Urinary bladder (tissue), 3 donors: ENCODE measurements at regions not wholly inside any gene's neighbourhood (a gene's known extent, or its start where the extent isn't known, plus 50 kb on each side); places are given as distances from the start of the nearest gene placed in this dataset.
"Not testable (repeated sequence)": the region's sequence is repeated elsewhere in the genome, so short reads cannot be mapped to it uniquely, and the experiment has no call there.

ENCODE experiments used
- DNase-seq: peaks from one replicate; pipeline ENCODE4 v3.0.0-alpha.2; 2015; ENCODE audit errors: extremely low spot score
- H3K27ac ChIP-seq: one replicate; pipeline ENCODE4 v1.5.1; 2013; ENCODE audit warnings: low read depth, mild to moderate bottlenecking, moderate library complexity
- H3K36me3 ChIP-seq: one replicate; pipeline ENCODE4 v1.6.1; 2013; ENCODE audit warnings: mild to moderate bottlenecking, moderate library complexity; ENCODE audit not compliant: insufficient read depth
- H3K4me1 ChIP-seq: one replicate; pipeline ENCODE4 v1.6.1; 2013; ENCODE audit warnings: mild to moderate bottlenecking, moderate library complexity; ENCODE audit not compliant: insufficient read depth
- H3K4me3 ChIP-seq: one replicate; pipeline ENCODE4 v1.5.1; 2013; ENCODE audit warnings: low read depth, low read length
- WGBS: extraction: QIAGEN DNeasy Blood & Tissue Kit; methylation state at CpG from one replicate; pipeline ENCODE4 v1.1.7; 2013; 5-methylcytosine and 5-hydroxymethylcytosine counted together
- donor health status: healthy with polysubstance abuse.
- donor health status: healthy.

DNA sequence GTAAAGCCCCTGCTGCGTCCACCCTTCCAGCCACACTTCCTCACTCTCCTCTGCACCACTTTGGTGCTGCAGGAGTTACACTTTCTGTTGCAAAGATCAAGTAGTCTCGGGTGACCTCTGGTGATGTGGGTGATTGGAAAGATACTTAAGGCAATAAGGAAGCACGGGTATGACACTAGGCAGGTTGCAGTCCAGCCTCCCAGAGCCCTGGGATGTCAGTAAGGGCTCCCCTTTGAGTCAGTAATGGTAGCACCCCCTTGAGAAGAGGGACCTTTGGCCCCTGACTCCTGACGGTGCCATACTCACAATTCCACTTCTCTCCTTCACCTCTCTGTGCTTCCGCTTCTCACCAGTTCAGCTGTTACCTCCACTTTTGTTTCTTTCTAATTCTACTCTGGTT, 84.1 kb upstream of the KIF2A start:
- not testable (repeated sequence) for H3K27ac ChIP-seq, H3K4me1 ChIP-seq, DNase-seq, H3K36me3 ChIP-seq, H3K4me3 ChIP-seq
- 67% methylated on average over 5 of the region's 5 CpGs for whole genome bisulfite sequencing

DNA sequence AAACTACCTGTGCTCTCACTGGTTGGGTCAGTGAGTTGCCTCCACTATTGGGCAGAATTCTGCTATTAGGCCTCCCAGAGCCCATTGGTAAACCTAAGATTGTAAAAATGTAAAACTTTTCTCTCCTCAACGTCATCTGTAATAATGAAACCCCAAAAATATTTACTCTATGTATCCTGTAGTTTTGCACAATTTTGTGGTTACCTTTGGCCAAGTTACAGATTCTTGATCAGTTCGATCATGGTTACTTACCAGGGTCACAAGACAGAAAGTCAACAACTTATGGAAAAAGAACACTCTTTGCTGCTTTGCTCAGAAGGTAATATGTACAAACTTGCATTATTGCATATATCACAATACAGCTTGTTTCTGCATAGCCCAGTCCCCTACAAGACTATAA, 83.7 kb upstream of the KIF2A start:
- WGBS: 56% methylated on average over 2 of the region's 2 CpGs
- H3K4me1 ChIP-seq, H3K4me3 ChIP-seq, H3K27ac ChIP-seq, H3K36me3 ChIP-seq, DNase-seq: not testable (repeated sequence)

DNA sequence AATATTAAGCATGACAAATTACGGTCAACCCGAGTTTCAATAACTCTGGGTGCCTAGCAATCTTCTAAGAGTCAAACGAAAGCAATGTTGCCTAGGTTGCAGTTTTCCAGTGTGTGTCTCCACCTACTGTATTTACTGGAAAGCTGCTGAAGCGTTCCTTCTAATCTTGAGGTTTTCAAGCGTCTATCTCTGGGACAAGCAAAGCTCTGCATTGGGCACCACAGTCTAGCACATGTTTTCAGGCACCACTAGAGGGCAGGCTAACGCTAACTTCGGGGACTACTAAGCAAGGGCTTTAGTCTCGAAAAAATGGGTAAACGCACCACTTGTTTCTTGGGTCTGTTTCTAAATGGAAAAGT, 82.7 kb upstream of the KIF2A start:
- DNase-seq, H3K36me3 ChIP-seq, H3K4me1 ChIP-seq, H3K4me3 ChIP-seq, H3K27ac ChIP-seq: not testable (repeated sequence)
- WGBS: 3% methylated on average over 9 of the region's 9 CpGs

DNA sequence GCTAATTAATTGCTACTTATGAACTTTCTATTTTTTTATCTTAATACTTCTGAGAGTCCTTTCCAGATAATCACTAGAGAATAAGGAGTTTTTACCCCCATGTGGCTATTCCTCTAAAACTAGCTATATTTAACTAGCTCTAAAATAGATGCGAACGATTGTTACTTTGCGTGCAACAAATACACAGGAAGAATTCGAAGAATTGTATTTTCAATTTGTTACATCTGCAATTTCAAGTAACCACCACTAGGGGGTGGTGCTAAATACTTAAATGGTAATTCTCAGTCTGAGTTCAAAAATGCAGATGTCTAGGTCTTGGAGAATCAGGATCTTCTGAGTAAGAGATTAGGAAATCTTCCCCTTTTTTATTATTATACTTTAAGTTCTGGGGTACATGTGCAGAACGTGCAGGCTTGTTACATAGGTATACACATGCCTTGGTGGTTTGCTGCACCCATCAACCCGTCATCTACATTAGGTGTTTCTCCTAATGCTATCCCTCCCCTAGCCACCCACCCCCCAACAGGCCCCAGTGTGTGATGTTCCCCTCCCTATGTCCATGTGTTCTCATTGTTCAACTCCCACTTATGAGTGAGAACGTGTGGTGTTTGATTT, 80.9 kb upstream of the KIF2A start:
- not testable (repeated sequence) for H3K4me1 ChIP-seq, DNase-seq, H3K4me3 ChIP-seq, H3K36me3 ChIP-seq, H3K27ac ChIP-seq
- 81% methylated on average over 7 of the region's 7 CpGs for WGBS

DNA sequence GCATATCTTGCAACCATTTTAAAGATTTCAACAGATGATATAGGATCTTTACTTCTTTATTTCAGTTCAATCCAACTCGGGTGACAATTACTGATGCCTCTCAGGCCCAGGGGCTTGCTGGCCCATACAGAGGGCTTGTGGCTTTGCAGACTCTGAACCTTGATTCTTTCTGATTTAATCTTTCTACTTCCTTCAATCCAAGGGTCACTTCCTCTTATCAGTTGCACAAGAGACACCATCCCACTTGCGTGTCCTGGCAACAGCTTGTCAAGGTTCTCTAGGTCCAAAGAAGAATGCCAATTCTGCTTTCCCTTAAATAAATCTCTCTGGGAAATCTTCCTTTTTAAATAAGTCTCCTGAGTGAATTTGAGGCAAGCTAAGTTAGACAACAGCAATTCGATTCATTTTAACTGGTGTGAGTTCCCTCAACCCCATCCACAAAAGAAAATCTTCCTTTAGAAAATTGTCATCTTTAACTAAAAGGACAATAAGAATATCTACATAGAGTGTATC, 75.1 kb upstream of the KIF2A start:
- H3K4me3 ChIP-seq, H3K36me3 ChIP-seq, DNase-seq, H3K27ac ChIP-seq, H3K4me1 ChIP-seq: not testable (repeated sequence)
- 74% methylated on average over 3 of the region's 3 CpGs for WGBS

DNA sequence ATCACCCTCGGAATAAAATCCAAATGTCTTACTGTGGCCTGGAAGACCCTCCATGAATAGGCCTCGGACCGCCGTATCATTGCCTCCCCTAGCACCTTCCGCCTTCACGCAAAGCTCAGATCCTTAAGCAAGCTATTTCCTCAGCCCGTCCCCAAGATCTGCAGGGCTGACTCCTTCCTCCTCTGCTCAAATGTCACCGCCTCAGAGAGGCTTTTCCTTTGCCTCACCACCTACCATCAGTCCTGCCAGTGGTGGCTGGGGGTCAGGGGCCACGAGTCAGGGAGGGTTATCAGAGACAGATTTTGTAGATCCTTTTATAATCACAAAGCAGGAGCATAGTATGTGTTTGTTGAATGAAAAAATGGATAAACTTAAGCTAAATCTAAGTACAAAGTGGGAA, 74.4 kb upstream of the KIF2A start:
- no peak overlapping the region for H3K27ac ChIP-seq
- 88% methylated on average over 9 of the region's 9 CpGs for WGBS
- H3K36me3 ChIP-seq: no peaks in the 10 kb centered on the region
- no peaks in the 10 kb centered on the region for H3K4me1 ChIP-seq
- H3K4me3 ChIP-seq: no peak overlapping the region
- DNase-seq: no peak

DNA sequence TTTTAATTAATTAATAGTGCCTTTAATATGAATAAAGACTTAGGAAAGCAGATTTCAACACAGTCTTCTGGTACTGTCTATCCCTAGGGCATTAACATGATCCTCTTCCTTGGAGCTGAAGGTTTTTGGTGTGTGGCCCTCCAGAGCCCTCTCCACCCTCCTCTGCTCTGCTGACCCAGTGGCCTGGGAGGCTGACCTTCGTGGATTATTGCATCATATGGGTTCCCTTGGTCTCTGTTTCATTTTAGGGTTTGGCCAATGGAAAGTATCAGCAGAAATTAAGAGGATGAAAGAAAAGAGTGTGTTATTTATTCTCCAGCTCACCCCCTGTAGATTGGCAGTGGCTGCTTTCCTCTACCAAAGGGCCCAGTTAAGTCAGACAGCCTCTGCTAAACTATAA, 73.8 kb upstream of the KIF2A start:
- not testable (repeated sequence) for H3K27ac ChIP-seq, H3K4me1 ChIP-seq, H3K36me3 ChIP-seq, DNase-seq, H3K4me3 ChIP-seq
- 88% methylated on average over 1 of the region's 1 CpG for WGBS

DNA sequence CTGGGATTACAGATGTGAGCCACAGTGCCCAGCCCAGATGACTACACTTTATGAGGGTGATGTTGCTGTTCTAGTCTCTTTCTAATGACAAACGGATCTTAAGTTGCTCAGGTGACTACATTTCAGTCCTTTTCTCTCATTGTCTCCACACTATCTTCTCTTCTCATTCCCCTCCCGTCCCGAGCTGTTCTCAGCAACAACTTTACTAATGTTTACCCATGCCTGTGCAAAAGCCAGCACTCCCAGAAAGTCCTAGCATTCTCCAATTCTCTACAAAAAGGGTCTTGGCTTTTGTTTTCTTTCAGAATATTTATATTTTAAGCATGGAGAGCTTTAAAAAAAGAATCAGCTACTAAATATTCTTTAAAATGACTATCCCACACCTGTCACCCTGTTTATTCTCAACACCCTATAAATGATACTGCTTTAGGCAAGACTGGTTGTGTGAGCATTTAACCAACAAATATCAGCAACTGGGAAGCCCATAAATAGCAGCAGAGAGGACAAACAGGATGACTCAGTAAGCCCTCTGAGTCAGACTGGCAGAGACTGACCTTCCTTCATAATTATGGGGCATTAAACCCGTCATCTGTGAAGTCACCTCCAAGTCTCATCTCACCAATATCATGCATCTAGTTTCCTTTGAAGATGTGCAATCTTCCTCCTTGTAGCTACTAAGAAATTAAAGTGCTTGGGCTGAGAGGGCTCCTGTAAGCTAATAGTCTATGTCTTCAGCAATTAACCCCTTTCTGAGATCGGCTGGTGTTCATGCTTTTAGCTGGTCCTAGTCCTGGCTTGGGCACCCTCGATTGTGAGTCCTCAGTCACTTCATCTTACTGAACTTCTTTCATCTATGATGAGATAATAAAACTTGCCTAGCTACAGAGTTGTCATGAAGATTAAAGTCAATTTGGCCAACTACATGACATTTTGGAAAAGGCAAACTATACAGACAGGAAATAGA, 72.6 kb upstream of the KIF2A start:
- not testable (repeated sequence) for H3K4me3 ChIP-seq, H3K36me3 ChIP-seq, DNase-seq, H3K27ac ChIP-seq, H3K4me1 ChIP-seq
- 48% methylated on average over 6 of the region's 6 CpGs for WGBS

DNA sequence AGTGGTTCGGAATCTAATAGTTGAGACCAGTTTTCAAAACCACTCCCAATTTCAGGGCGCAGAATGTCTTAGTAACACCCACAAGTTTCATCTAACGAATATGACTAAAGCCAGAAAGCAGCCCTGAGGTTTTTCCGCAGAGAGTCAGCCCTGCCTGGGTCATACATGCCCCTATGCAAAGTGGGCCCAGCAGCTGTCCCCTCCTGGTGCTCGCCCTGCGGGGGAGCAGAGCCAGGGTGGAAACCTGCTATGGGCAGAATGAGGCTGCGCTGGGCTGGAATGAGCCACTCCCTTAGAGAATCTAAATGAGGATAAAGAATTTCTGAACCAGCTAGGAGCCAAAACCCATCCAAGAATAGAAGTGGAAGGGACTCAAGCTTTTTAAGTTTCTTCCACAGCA, 69.4 kb upstream of the KIF2A start:
- not testable (repeated sequence) for H3K4me1 ChIP-seq, H3K27ac ChIP-seq, H3K36me3 ChIP-seq, H3K4me3 ChIP-seq, DNase-seq
- WGBS: 58% methylated on average over 7 of the region's 7 CpGs

DNA sequence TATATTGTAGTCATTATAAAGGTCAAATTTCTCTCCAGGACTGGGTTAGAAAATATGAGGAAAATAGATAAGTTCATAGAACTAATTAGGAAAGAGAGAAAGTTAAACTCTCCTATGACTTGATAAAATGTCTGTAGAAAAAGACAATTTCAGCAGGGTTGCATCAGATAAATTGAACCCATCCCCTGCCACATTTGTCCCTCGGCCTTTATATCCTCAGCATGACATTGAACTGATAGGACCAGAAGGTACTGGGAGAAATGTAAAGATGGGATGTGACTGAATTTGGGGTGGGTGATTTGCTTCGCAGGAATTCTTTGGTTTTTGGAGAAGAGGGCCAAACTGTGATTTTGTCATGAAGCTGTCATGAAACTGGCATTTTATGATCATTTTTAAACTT, 68.1 kb upstream of the KIF2A start:
- 93% methylated on average over 2 of the region's 2 CpGs for WGBS
- H3K36me3 ChIP-seq: not testable (repeated sequence)

DNA sequence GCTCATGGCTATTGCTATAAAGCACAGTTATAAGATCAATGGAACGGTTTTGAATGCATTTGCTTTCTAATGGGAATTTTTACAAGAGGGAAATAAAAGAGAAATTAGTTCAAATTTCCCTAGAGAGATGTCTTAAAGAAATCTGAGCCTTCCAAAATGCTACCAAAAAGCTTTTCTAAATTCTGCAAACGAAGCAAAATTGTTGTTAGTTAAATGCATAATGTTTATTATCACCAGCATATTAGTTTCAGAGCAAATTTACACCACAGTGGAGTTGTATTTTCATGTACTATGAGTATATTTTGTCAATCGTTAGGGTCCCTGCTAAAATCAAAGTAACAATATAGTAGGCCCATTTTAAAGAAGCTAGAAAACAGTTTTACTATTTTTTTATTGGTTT, 67.4 kb upstream of the KIF2A start:
- WGBS: 83% methylated on average over 3 of the region's 3 CpGs
- not testable (repeated sequence) for DNase-seq, H3K4me3 ChIP-seq

More for the DNA sequence above, 68.1 kb upstream of the KIF2A start:
- not testable (repeated sequence) for H3K4me3 ChIP-seq, H3K27ac ChIP-seq, H3K4me1 ChIP-seq, DNase-seq

DNA sequence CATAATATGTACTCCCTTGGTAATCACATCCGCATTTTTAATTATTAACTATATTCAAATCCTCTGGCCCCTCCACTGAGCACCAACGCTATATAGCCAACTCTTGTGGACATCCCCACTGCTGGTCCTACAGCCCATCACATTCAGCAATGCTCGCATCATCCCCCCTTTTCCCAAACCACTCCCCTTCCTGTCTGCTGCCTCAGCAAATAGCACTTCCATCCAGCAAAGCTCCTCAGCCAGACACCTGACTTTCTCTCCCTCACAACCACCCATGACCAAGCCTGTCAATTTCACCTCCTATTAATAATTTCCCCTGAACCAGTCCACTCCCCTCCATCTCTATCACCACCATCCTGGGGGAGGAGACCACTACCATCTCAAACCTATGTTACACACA, 65.5 kb upstream of the KIF2A start:
- H3K4me1 ChIP-seq, H3K27ac ChIP-seq, H3K36me3 ChIP-seq, DNase-seq, H3K4me3 ChIP-seq: not testable (repeated sequence)
- WGBS: 92% methylated on average over 3 of the region's 3 CpGs

More for the DNA sequence above, 67.4 kb upstream of the KIF2A start:
- not testable (repeated sequence) for H3K4me1 ChIP-seq, H3K36me3 ChIP-seq, H3K27ac ChIP-seq

DNA sequence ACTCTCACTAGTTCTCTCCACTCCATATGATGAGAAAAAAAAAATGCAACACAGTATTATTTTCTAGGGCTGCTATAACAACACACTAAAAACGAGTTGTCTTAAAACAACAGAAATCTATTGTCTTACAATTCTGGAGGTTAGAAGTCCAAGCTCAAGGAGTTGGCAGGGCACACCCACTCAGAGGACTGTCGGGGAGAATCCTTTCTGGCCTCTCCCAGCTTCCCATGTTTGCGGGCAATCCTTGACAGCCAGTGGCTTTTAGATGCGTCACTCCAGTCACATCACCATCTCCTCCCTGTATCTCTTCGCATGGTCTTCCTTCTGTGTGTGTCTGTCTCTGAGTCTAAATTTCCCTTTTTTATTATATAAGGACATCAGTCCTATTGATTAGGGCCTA, 64.0 kb upstream of the KIF2A start:
- H3K36me3 ChIP-seq, H3K4me1 ChIP-seq, H3K4me3 ChIP-seq, H3K27ac ChIP-seq, DNase-seq: not testable (repeated sequence)
- 85% methylated on average over 5 of the region's 5 CpGs for WGBS

DNA sequence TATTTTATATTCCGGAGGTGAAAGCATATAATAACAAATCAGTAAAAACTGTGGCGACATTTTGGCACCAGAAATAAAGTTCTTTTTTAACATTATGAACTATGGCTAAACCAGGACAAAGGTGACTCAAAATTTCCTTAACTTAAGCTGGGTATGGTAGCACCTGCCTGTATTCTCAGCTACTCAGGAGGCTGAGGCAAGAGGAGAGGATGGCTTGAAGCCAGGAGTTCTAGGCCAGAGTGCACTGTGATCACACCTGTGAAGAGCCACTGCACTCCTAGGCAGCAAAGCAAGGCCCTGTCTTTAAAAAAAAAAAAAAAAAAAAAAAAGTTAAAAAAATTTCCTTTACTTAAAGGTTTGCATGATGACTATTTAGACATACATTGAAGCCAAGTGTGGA, 63.0 kb upstream of the KIF2A start:
- not testable (repeated sequence) for H3K27ac ChIP-seq, H3K36me3 ChIP-seq, H3K4me1 ChIP-seq, DNase-seq, H3K4me3 ChIP-seq
- 87% methylated on average over 2 of the region's 2 CpGs for WGBS
